ENCODE measurements at regions not wholly inside any gene's neighbourhood (a gene's known extent, or its start where the extent isn't known, plus 50 kb on each side); places are given as distances from the start of the nearest gene placed in this dataset.
A peak's percentile ranks its signal among the peaks of the same experiment; 100 is the strongest.
"Not testable (repeated sequence)": the region's sequence is repeated elsewhere in the genome, so short reads cannot be mapped to it uniquely, and the experiment has no call there.

- Histone ChIP-seq H3K27me3 (ENCODE audit: control insufficient read depth, insufficient read depth, low read length) (no peaks in the 10 kb centered on the region), H3K4me3 (ENCODE audit: low read depth, low read length) (no peak overlapping the region), H3K36me3 (ENCODE audit: control insufficient read depth, insufficient read depth, low read length) (no peaks in the 10 kb centered on the region)
- DNase-seq (ENCODE audit: low read depth): peak; percentile 82
- FAIRE-seq: peak; percentile 13
- peak; percentile 53 for TF ChIP-seq CTCF (IDR thresholded peaks at IDR 0.05; ENCODE audit: insufficient read depth, low read length, severe bottlenecking)
These were observed 570.0 kb downstream of the TBC1D32 start for GRCh38 chr6:120764312-120764711.

- FAIRE-seq: no peak
- DNase-seq (ENCODE audit: low read depth): no peak
- H3K4me3 ChIP-seq (ENCODE audit: low read depth, low read length): no peak overlapping the region
- no peaks in the 10 kb centered on the region for H3K36me3 ChIP-seq (ENCODE audit: control insufficient read depth, insufficient read depth, low read length)
- no peaks in the 10 kb centered on the region for H3K27me3 ChIP-seq (ENCODE audit: control insufficient read depth, insufficient read depth, low read length)
- TF ChIP-seq CTCF (IDR thresholded peaks at IDR 0.05; ENCODE audit: insufficient read depth, low read length, severe bottlenecking): no peak
These were observed 574.7 kb downstream of the TBC1D32 start for GRCh38 chr6:120759570-120759969.

GRCh38 chr6:120748574-120748973 is 585.7 kb downstream of the TBC1D32 start:
- FAIRE-seq; DNase-seq (ENCODE audit: low read depth); H3K27me3 ChIP-seq (ENCODE audit: control insufficient read depth, insufficient read depth, low read length); H3K36me3 ChIP-seq (ENCODE audit: control insufficient read depth, insufficient read depth, low read length); H3K4me3 ChIP-seq (ENCODE audit: low read depth, low read length): not testable (repeated sequence)

GRCh38 chr6:120736740-120737139 is 597.5 kb downstream of the TBC1D32 start:
- Histone ChIP-seq H3K36me3 (ENCODE audit: control insufficient read depth, insufficient read depth, low read length) (no peaks in the 10 kb centered on the region), H3K27me3 (ENCODE audit: control insufficient read depth, insufficient read depth, low read length) (no peaks in the 10 kb centered on the region), H3K4me3 (ENCODE audit: low read depth, low read length) (no peak overlapping the region)
- TF ChIP-seq CTCF (IDR thresholded peaks at IDR 0.05; ENCODE audit: insufficient read depth, low read length, severe bottlenecking): no peak
- FAIRE-seq (no peak), DNase-seq (ENCODE audit: low read depth) (peak; percentile 88)

GRCh38 chr6:120735641-120736040 is 598.6 kb downstream of the TBC1D32 start:
- peak; percentile 89 for DNase-seq (ENCODE audit: low read depth)
- no peak overlapping the region for H3K4me3 ChIP-seq (ENCODE audit: low read depth, low read length)
- H3K27me3 ChIP-seq (ENCODE audit: control insufficient read depth, insufficient read depth, low read length): no peaks in the 10 kb centered on the region
- no peaks in the 10 kb centered on the region for H3K36me3 ChIP-seq (ENCODE audit: control insufficient read depth, insufficient read depth, low read length)
- no peak for TF ChIP-seq CTCF (IDR thresholded peaks at IDR 0.05; ENCODE audit: insufficient read depth, low read length, severe bottlenecking)
- FAIRE-seq: no peak

- Histone ChIP-seq H3K27me3 (ENCODE audit: control insufficient read depth, insufficient read depth, low read length) (no peaks in the 10 kb centered on the region), H3K4me3 (ENCODE audit: low read depth, low read length) (no peak overlapping the region), H3K36me3 (ENCODE audit: control insufficient read depth, insufficient read depth, low read length) (no peaks in the 10 kb centered on the region)
- FAIRE-seq (peak; percentile 60), DNase-seq (ENCODE audit: low read depth) (no peak)
- TF ChIP-seq CTCF (IDR thresholded peaks at IDR 0.05; ENCODE audit: insufficient read depth, low read length, severe bottlenecking): no peak
These were observed 623.0 kb downstream of the TBC1D32 start for GRCh38 chr6:120711255-120711654.

Data from bronchial epithelial cell (primary cell).